Activated CD8-positive, alpha-beta memory T cell treated with anti-CD3 and anti-CD28 coated beads for 24 hours (primary cell): ENCODE measurements at regions not wholly inside any gene's neighbourhood (a gene's known extent, or its start where the extent isn't known, plus 50 kb on each side); places are given as distances from the start of the nearest gene placed in this dataset.

Experiments used
- DNase-seq: peaks from one replicate; pipeline ENCODE4 v3.0.0-alpha.2; 2020

DNA sequence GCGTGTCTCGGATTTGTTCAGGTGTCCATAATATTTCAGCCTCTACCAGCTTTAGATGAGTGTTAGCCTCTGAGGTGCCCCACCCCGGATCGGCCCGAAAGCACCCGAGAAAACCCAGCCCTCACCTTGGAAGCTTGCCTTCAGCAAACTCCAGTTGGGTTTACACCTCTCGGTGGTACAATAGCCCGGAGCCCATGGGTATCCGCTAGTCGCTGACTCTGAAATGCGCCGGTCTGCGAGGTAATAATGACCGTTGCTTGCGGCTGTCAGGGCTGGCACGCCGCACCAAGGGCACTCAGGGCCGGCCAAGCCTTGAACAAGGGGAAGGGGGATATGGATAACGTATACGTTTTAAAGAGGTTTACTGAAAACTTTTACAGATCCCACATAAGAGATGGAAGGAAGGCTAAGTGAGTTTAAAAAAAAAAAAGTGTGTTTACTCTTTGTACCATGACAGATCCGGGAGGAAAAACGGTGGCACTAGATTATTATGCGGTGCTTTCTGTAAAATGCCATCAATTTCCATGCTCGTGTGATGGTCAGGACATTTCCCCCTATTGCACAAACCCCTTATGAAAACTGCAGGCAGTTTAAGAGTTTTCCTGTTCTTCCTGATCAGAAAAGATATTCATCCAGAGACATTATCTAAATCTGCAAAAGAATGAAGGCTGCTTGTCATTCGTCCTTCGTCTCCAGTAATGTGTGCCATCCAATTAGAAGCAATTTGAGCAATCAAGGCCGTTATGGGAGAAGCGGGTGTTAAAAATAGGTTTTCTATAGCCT lies 124.2 kb downstream of the TMEM161B start:
- DNase-seq: no peak

DNA sequence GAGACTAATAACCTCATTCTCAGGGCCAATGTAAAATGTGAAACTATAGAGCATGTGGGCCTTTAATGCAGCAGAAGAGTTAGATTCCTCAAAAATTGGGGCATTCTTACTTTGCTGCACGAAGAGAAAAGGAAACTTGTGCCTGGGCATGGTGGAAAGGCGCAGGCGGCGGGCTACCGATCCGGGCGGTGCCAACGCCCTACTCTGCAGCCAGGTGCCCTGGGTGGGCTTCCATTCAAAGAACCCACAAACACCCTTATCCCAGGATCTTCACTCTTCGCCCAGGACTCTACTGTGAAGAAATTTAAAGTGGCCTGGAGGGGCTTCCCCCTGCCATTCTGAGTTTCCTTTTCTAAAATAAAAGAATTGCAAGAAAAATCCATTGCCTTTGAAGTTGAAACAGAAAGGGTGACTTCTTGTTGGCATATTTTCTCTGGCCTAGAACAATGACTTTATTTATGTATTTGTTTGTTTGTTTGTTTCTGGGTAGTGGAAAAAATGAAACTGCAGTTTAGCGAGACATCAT lies 124.9 kb downstream of the TMEM161B start:
- DNase-seq: no peak

DNA sequence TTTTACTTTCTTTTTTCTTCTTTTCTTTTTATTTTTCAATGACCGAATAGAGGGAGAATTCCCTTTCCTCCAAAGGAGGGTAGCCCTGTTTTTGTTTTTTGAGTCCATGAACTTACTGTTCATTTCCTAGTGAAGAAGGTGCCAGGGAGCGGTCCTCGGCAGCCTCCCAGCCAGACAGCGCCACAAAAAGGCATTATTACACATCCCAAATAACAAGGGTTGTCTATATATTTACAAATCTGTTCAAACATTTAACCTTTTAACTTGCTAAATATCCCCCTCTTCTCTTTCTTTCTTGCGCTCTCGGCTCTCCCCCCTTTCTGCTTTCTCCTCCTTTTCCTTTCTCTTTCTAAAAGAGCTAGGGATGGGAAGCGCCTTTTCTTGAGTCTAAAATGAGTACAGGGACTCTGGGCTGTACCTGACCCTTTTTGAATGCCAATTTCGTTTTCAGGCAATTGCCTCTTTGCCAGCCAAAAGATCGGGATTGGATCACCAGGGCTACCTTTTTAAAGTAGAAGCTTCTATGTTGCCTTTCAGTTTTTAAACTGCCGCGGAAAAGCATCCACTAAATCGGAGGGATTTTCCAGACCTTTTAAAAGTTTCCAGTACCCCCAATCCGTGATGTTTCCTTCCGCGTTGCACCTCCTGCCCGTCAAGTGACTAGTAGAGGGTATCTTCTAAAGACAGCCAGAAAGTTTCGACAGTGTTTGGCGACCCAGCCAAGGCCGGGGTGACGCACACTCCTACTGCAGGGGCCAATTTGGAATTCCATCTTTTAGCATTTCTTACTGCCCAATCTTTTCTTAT lies 125.6 kb downstream of the TMEM161B start:
- DNase-seq: no peak

DNA sequence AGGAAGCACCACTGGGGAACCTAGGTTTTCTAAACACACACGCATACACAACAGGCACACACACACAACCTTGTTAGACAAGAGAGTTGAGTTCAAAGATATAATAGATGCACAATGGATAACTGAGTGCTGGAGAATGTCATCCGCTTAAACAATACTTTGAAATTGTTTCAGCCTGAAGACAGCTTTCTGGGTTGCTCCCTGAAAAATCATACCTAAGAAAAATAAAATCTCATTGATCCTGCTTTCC lies 126.1 kb downstream of the TMEM161B start:
- no peak for DNase-seq

DNA sequence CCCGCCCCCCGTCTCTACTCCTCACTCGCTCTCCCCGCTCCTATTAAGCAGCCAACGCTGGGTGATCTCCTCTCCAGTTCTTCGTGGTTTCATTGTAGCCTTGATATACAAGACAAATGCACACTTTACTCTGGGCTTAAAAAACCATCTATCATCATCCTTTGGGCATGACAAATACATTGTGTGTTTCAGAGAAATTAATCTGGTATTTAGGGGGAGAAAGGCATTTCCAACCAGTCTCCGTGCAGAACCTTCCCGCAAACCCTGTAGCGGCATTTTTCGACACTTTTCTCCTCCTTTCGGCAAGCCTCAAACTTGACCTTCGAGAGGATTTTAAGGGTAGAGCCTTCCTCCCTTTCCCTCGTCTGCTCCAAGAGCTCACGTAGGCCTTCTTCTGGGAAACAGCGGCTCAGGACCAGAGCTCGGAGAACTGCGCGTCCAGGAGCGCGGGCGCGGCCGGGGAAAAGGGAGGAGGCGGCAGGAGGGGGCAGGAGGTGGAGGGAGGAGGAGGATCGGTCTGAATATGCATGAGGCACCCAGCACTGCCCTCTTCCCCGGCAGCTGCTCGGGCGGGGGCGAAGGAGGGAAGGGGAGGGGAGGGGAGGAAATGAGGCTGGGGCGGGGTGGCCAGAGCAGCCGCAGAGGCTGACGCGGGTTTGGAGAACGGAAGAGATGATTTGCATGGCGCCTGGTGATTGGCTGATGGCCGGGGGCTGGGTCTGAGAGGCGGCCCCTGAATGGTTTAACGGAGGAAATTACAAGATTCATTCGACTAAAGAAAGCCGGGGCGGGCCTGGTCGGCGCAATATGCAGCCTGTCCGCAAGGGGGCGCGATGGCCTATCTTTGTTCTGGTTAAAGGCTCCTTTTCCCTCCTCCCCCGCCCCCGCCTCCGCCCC lies 127.5 kb downstream of the TMEM161B start:
- peak; percentile 88 for DNase-seq

DNA sequence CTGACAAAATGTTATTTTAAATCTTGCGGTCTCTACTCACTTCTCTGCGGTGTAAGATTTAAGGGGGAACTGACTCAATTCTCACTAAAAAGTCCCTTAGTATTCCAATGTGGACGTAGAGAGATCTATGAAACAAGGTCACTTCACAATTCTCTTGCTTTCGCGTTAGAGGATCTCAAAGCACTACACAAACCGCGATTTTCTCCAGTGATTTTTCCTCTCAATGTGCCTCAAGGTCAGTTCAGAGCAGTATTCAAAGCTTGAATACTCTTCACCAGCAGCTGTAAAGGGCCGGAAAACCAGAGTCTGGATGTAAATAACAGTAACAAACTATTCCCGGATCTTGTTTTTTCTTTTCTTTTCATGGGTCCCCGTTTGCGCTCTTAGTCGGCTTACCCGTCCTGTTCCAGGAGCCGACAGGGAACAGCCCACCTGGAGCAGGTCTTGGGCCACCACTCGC lies 128.2 kb downstream of the TMEM161B start:
- DNase-seq: no peak

DNA sequence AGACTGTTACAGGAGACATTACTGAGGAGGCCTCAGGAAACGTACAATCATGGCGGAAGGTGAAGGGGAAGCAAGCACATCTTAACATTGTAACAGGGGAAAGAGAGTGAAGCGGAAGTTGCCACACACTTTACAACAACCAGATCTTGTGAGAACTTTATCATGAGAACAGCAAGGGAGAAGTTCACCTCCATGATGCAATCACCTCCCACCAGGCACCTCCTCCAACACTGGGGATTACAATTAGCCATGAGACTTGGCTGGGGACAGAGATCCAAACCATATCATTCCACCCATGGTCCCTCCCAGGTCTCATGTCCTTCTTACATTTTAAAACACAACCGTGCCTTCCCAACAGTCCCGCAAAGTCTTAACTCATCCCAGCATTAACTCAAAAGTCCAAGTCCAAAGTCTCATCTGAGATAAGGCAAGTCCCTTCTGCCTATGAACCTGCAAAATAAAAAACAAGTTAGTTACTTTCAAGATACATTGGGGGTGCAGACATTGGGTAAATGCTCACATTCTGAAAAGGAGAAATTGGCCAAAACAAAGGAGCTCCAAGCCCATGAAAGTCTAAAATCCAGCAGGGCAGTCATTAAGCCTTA lies 138.3 kb downstream of the TMEM161B start:
- no peak for DNase-seq

DNA sequence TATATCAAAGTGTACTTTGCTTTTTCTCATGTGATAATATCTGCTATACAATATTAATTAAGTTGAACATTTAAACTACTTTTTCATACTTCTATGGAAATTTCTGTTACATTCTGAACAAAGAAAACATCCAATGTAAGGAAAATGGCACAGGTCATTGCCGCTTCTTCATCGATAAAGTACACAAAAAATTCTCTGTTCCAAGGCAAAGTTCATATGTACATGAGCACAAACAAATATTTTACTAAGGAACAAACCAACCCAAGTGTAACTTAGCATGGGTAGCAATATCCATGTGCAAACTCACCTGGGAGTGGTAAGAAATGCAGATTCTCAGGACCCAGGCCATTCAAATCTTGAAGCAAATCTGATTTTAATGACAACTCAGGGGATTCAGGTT lies 139.8 kb downstream of the TMEM161B start:
- DNase-seq: no peak

DNA sequence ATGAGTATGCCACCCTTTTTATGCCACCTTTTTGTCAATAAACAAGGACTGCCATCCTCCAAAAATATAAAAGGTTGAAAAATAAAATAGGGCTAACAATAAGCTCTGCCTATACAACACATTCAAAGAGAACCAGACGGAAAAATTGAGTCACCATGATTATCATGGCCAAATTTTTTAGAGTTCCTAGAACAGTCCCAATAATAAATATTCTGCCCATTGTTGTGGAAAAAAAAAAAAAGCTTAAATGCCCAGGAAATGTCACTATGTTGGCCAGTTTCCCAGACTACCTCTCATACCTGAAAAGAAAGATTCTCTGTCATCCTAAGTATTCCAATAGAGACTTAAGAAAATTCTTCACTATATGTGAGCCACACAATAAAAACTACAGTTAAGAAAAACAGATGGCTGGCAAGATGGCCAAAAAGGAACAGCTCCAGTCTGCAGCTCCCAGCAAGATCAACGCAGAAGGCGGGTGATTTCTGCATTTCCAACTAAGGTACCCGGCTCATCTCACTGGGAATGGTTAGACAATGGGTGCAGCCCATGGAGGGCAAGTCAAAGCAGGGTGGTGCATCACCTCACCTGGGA lies 149.0 kb downstream of the TMEM161B start:
- DNase-seq: no peak

DNA sequence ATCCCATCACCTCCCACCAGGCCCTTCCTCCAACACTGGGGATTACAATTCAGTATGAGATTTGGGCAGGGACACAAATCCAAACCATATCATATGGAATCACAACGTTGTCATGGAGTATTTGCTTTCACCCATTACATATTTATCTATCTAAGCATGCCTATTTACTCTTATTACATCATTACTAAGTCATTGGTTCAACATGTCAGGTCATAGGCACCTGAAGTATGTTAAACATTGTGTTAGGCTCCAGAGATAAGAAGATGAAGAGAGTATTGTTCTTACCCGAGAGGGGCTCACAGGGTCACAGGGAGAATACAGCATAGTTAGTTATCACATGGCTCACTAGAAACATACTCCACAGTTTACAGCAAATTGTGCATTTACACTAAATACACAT lies 150.5 kb downstream of the TMEM161B start:
- no peak for DNase-seq

DNA sequence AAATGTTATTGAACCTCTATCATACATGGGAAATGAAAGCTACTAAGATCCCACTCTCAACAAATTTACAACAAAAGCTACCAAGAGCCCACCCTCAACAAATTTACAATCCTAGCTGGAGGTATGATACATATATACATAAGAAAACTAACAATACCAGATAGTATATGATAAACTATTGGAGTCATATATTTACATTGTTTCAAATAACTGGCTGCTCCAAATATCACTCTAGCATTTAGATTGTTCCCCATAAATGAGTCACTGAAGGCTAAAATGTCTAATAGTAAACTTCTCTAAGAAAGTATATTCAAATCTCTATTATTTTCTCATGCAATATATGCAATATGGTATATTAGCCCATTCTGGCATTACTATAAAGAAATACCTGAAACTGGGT lies 151.1 kb downstream of the TMEM161B start:
- DNase-seq: no peak

DNA sequence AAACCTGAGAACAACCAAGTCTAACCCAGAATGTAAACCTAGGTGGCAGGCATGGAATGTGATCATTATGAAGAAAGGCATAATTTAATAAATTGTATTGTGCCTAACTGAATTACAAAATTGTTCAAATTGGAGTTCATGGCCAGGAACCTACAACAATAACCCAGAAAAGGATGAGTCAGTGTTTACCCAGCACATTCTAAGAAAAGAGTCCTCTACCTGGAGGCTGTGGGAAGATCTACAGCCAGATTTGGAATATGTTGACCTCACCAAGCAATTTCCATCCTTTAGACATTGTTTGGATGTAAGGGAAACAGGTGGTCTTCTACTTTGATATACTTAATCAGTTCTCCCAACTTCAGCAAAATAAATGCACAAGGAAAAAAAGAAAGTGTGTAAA lies 152.2 kb downstream of the TMEM161B start:
- DNase-seq: no peak

DNA sequence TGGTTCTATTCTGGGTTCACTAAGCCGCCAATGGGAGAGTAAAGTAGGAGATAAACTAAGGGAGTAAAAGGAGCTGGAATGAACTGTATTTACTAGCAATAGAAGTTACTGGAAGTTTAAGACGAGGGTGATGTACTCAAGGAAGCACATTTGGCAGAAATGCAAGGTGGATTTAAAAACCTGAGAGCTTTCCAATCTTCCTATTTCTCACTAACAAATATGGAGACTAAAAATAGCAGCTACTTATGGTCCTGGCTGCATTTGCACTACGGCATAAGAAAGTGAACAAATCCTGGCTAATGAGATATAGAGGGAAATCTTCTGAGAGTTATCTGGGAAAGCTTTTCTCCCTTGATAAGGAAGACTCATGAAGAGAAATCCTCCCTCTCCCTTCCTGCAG lies 153.4 kb downstream of the TMEM161B start:
- no peak for DNase-seq

DNA sequence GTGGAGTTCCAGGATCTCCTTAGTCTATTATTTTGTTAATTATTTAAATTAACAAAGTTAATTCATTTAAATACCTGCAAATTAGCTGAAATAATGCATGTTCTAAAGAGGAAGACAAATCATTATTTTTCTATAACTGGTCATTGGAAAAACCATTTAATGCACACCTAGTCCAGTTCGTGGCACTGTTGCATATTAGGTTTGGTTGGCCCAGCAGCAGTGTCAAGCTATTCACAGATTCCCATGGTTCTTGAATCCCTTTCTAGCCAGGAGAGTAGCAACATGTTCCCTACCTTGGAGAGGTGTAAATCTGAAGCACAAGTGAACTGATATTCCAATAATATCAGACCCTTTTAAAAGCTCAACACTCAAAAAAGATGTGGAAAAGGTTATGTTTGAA lies 155.2 kb downstream of the TMEM161B start:
- no peak for DNase-seq

DNA sequence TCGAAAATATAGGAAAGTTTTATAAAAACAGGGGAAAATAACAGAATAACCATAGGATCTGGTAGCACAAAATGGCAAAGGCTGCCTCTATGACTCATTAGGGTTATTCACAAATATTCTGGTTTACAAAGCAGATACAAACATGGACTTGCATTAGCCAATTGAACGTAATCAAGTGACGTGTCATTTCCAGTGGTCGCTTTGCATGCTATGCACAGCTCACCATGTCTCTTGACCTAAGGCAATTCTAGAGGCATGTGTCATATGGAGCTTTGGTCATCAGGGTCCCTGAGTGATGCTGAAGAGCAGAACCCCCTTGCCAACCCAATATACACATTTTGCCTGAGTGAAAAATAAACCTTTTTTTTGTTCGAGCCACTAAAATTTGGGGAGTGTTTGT lies 158.8 kb downstream of the TMEM161B start:
- DNase-seq: no peak

DNA sequence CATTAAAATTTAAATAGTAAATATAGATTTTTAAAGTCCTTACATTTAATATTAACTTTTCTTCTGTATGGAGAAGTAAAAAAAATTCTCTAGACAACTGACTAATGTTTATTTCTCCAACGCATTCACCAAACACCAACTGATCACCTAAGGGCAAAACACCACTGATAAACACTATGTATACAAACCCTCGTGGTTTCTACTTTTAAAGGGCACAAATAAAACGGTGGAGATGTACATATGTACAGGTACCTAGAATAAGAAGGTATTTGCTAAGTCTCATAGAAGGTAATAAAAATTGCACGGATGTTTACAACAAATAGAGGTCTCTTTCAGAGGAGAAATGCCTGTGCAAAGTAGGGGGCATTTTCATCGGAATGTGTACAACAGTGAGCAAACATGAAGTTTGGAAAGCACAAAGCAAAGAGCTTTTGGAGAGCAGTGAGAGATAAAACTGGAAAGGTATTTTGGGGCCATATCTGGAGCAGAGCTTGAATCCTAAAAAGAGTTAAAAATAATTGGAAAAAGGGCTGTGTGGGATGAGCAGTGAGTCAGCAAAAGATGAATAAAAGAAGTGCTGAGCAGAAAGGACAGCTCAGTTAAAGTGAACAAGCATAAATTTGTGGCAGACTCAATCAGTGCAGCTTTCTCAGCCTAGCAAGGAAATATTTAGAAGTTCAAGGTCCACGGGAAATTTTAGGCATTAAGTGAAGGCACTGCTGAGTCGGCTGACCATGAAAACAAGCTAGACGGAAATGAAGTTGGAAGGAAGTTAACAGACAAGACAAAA lies 160.0 kb downstream of the TMEM161B start:
- no peak for DNase-seq

DNA sequence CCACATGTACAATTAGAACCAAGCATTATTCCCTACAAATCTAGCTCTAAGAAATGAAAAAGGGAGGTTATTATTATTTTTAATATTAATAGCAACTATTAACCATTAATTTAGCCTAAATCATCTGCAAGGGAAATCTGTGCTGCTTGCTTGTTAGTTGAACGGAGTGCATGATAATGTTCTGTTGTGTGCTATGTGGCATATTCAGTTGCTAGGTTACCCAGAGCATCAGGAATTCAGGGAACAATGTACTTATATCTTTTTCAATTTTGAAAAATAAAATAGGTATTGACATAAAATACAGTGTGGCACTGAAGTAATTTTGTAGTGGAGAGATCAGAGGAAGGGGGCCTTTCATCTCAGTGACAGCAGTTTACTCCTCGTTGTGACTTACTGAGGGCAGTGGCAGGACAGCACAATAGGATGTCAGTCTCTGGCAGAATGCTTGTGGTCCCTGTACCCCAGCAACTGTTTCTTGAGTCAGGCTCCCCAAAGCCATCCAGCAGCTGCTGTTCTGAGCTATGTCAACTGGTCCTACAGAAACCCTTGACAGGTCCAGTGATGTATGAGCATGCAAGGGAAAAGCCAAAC lies 173.6 kb downstream of the TMEM161B start:
- no peak for DNase-seq

DNA sequence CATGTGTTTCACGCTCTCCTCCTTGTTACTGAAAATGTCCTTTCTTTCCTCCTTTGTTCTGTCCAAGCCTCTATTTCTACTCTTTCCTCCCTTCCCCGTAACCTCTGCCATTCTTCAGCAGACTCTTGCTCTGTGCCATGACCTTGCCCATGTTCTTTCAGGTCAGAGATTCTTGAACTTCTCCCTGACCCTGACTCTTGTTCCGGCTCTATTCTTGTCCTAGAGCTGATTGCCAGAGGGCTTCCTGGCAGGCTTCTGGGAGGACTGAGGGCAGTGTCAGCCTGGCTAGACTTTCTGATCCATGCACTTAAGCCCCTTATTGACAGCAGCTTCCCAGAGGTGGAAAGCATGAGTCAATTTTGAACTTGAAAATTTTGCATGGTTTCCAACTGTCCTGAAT lies 174.2 kb downstream of the TMEM161B start:
- DNase-seq: no peak

DNA sequence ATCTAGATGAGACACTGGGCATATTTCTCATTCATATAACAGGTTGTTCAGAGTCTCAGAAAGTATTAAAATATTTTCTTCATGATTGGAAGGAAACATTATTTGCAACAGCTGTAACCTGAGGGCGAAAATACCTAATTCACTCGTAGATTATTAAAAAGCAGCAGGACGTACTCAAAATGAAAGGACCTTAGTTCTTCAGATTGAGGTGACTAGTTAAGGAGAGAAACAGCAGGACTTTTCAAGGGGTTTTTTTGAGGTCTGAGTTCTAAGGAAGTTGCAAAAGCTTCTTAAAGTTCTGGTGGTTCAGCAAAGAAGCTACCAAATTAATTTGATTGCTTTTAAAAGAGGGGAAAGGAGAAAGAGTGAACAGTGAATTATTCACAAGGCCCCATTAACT lies 174.9 kb downstream of the TMEM161B start:
- DNase-seq: no peak

DNA sequence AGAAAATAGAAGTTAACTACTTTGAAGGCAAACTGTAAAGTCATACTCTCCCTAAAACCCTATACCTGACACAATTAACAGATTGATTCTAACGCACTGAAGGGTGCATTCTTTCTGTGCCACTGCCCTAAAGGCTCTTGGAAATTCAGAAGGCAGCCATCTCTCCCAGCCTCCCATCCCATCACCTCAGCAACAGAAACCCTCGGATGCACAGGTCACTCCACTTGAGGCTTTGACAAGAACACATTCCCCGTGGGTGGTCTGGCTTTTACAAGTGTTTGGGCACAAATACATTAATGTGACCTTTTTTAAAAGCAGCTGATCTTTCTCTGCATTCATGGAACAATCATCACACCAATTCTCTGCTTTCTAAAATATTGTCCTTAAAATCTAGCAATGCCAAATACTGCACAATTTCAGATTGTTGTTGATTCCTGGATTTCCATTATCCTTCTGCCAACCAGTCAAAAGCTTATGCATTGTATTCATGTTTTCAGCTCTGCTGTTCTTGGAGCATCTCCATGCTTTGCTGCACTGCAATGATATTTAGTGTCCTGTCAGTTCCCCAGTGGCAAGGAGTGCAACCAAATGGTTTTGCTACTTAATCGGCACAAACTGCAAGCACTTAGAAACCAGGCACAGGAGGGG lies 175.6 kb downstream of the TMEM161B start:
- no peak for DNase-seq

DNA sequence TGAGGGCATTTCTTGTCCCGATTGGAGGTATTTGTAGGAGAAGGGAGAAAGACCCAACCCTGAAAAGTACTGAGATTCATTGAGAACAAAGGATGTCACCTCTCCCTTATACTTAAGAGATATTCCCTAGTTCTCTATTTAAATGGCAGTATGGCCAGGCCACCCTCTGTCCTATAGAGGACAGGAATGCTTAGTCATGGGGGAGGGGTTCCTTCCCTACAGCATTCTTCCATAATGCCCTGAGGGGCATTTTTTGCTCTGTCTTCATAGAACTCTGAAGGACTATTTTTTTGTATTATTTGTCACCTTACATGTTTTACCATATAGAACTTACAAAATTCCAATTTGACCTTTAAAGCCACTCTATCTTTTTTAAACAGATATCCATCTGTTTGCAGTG lies 176.3 kb downstream of the TMEM161B start:
- DNase-seq: no peak
